ENCODE measurements at regions not wholly inside any gene's neighbourhood (a gene's known extent, or its start where the extent isn't known, plus 50 kb on each side); places are given as distances from the start of the nearest gene placed in this dataset.

GRCh38 chr6:22888163-22888752 lies 318.9 kb downstream of the HDGFL1 start:
- CTCF ChIA-PET = no interaction called here
- POLR2A ChIA-PET (ENCODE audit: low non-redundant PET) = no interaction called here
- TF ChIP-seq CTCF (conservative IDR thresholded peaks at IDR 0.05; ENCODE audit: low read depth) = no peak
- H3K27ac ChIP-seq = no peak overlapping the region
- DNase-seq (ENCODE audit: low spot score) = no peak

GRCh38 chr6:22891934-22892333 lies 322.6 kb downstream of the HDGFL1 start:
- no peak for TF ChIP-seq CTCF (conservative IDR thresholded peaks at IDR 0.05; ENCODE audit: low read depth)
- no peak for DNase-seq (ENCODE audit: low spot score)
- POLR2A ChIA-PET (ENCODE audit: low non-redundant PET) = no interaction called here
- H3K27ac ChIP-seq = no peak overlapping the region
- CTCF ChIA-PET = no interaction called here

- TF ChIP-seq CTCF (conservative IDR thresholded peaks at IDR 0.05; ENCODE audit: low read depth) = no peak
- ChIA-PET POLR2A (ENCODE audit: low non-redundant PET) (no interaction called here), CTCF (no interaction called here)
- DNase-seq (ENCODE audit: low spot score) = peak; percentile 83
- no peak overlapping the region for H3K27ac ChIP-seq
Measured at GRCh38 chr6:22892452-22892851, 323.1 kb downstream of the HDGFL1 start.

- no peak for DNase-seq (ENCODE audit: low spot score)
- TF ChIP-seq CTCF (conservative IDR thresholded peaks at IDR 0.05; ENCODE audit: low read depth) = no peak
- no peak overlapping the region for H3K27ac ChIP-seq
- ChIA-PET POLR2A (ENCODE audit: low non-redundant PET) (no interaction called here), CTCF (no interaction called here)
Measured at GRCh38 chr6:22896696-22897095, 327.3 kb downstream of the HDGFL1 start.

- POLR2A ChIA-PET (ENCODE audit: low non-redundant PET) = no interaction called here
- CTCF ChIA-PET = no interaction called here
- H3K27ac ChIP-seq = no peak overlapping the region
- no peak for TF ChIP-seq CTCF (conservative IDR thresholded peaks at IDR 0.05; ENCODE audit: low read depth)
- no peak for DNase-seq (ENCODE audit: low spot score)
Measured at GRCh38 chr6:22899426-22899825, 330.1 kb downstream of the HDGFL1 start.

GRCh38 chr6:22903826-22904225 lies 334.5 kb downstream of the HDGFL1 start:
- H3K27ac ChIP-seq = no peak overlapping the region
- POLR2A ChIA-PET (ENCODE audit: low non-redundant PET) = no interaction called here
- no peak for TF ChIP-seq CTCF (conservative IDR thresholded peaks at IDR 0.05; ENCODE audit: low read depth)
- DNase-seq (ENCODE audit: low spot score) = no peak
- CTCF ChIA-PET = no interaction called here

GRCh38 chr6:22904431-22904830 lies 335.1 kb downstream of the HDGFL1 start:
- ChIA-PET POLR2A (ENCODE audit: low non-redundant PET) (no interaction called here), CTCF (no interaction called here)
- TF ChIP-seq CTCF (conservative IDR thresholded peaks at IDR 0.05; ENCODE audit: low read depth) = no peak
- no peak overlapping the region for H3K27ac ChIP-seq
- no peak for DNase-seq (ENCODE audit: low spot score)
